ENCODE measurements at regions not wholly inside any gene's neighbourhood (a gene's known extent, or its start where the extent isn't known, plus 50 kb on each side); places are given as distances from the start of the nearest gene placed in this dataset.

GRCh38 chr7:18320971-18321567, 174.5 kb upstream of the HDAC9 start:
- H3K79me2 ChIP-seq (ENCODE audit: low read length) = no peaks in the 10 kb centered on the region
- no peaks in the 10 kb centered on the region for H3K36me3 ChIP-seq (ENCODE audit: insufficient read depth, low read length)
- no peak overlapping the region for H3K9ac ChIP-seq (ENCODE audit: low read length)
- no peak overlapping the region for H3K4me3 ChIP-seq (ENCODE audit: low read length)
- peak; percentile 78 for DNase-seq
- no peaks in the 10 kb centered on the region for H3K27me3 ChIP-seq (ENCODE audit: low read length)
- H3K9me3 ChIP-seq (ENCODE audit: low read length) = no peaks in the 10 kb centered on the region
- no peak overlapping the region for H3K4me2 ChIP-seq (ENCODE audit: low read depth, low read length, poor library complexity, severe bottlenecking)
- H3K4me1 ChIP-seq (ENCODE audit: low read length) = no peaks in the 10 kb centered on the region
- H3K27ac ChIP-seq (ENCODE audit: low read length) = no peak overlapping the region
- H3K9me2 ChIP-seq (replicated peaks; ENCODE audit: insufficient read depth, low read length) = no peaks in the 10 kb centered on the region
- no peaks in the 10 kb centered on the region for H4K20me1 ChIP-seq (ENCODE audit: insufficient read depth, low read depth, low read length)
- no peak overlapping the region for H2AFZ ChIP-seq (ENCODE audit: low read length)

DNA sequence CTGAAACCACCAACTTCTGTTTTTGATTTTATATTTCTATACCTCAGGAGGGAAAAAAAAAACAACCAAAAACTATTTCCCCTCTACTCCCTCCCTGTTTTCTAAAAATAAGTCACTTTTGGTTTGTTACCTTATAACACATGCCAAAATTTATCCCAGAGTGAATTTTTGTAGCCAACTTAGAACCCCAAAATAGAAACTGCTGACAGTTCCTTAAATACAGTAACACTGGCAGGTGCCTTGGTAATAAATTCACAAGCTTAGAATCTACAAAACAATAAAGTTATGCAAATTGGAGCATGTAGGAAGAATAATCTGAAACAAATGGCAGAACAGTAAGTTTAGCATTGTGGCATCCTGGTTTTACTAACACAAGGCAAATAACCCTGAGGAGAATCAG, 165.0 kb upstream of the HDAC9 start:
- no peak overlapping the region for H3K27ac ChIP-seq (ENCODE audit: low read length)
- H3K4me1 ChIP-seq (ENCODE audit: low read length) = no peaks in the 10 kb centered on the region
- H3K79me2 ChIP-seq (ENCODE audit: low read length) = no peaks in the 10 kb centered on the region
- H4K20me1 ChIP-seq (ENCODE audit: insufficient read depth, low read depth, low read length) = no peaks in the 10 kb centered on the region
- H3K4me3 ChIP-seq (ENCODE audit: low read length) = no peak overlapping the region
- no peaks in the 10 kb centered on the region for H3K36me3 ChIP-seq (ENCODE audit: insufficient read depth, low read length)
- H2AFZ ChIP-seq (ENCODE audit: low read length) = no peak overlapping the region
- H3K9me3 ChIP-seq (ENCODE audit: low read length) = no peaks in the 10 kb centered on the region
- no peak overlapping the region for H3K9ac ChIP-seq (ENCODE audit: low read length)
- DNase-seq = no peak
- H3K9me2 ChIP-seq (replicated peaks; ENCODE audit: insufficient read depth, low read length) = no peaks in the 10 kb centered on the region
- no peak overlapping the region for H3K4me2 ChIP-seq (ENCODE audit: low read depth, low read length, poor library complexity, severe bottlenecking)
- H3K27me3 ChIP-seq (ENCODE audit: low read length) = no peaks in the 10 kb centered on the region

DNA sequence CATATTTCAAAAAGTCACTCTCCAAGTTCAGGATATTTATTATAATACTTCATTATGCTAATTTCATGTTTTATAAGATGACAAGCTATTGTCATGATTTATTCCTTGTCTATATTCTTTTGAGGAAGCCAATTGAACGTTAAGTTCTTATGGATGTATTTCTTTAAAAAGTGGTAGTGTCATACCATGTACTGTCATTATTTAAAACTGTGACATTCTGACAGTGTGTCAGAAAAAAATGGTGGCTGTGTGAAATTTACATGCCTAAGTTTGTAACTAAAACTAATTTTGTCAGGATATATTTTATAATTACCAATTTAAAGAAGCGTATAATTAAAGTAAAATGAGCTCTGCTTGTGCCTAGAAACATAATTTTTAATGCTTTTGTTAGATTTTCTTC, 158.9 kb upstream of the HDAC9 start:
- Histone ChIP-seq H3K79me2 (ENCODE audit: low read length) (no peaks in the 10 kb centered on the region), H3K4me1 (ENCODE audit: low read length) (peaks cover 6% of the 10 kb centered on the region), H3K9me3 (ENCODE audit: low read length) (no peaks in the 10 kb centered on the region), H3K9ac (ENCODE audit: low read length) (no peak overlapping the region), H2AFZ (ENCODE audit: low read length) (no peak overlapping the region), H3K9me2 (replicated peaks; ENCODE audit: insufficient read depth, low read length) (no peaks in the 10 kb centered on the region), H3K27me3 (ENCODE audit: low read length) (no peaks in the 10 kb centered on the region), H3K27ac (ENCODE audit: low read length) (no peak overlapping the region), H4K20me1 (ENCODE audit: insufficient read depth, low read depth, low read length) (no peaks in the 10 kb centered on the region), H3K36me3 (ENCODE audit: insufficient read depth, low read length) (no peaks in the 10 kb centered on the region), H3K4me2 (ENCODE audit: low read depth, low read length, poor library complexity, severe bottlenecking) (no peak overlapping the region), H3K4me3 (ENCODE audit: low read length) (no peak overlapping the region)
- no peak for DNase-seq

- Histone ChIP-seq H3K79me2 (ENCODE audit: low read length) (no peaks in the 10 kb centered on the region), H3K27ac (ENCODE audit: low read length) (no peak overlapping the region)
- DNase-seq = no peak
Observed at GRCh38 chr7:18337048-18337809, 158.3 kb upstream of the HDAC9 start.

DNA sequence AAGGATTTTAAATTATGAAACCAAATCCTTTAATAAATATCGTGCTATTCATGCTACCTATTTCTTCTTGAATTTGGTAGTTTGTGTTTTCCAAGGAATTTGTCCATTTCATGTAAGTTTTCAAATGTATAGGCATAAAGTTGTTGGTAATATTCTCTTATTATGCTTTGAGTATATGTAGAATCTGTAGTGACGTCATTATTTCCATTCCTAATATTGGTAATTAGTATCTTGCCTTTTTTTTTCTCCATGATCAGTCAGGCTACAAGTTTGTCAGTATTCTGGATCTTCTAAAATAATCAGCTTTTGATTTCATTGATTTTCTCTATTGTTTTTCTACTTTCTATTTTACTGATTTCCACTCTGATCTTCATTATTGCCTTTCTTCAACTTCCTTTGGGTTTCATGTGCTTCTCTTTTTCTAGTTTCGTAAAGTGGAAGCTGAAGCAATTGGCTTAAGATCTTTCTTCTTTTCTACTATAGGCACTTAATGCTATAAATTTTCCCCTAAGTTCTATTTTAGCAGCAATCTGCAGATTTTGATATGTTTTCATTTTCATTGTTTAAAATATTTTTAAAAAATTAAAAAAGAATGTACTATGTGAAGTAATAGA, 156.5 kb upstream of the HDAC9 start:
- peaks cover 6% of the 10 kb centered on the region for H3K4me1 ChIP-seq (ENCODE audit: low read length)
- H3K36me3 ChIP-seq (ENCODE audit: insufficient read depth, low read length) = no peaks in the 10 kb centered on the region
- no peaks in the 10 kb centered on the region for H4K20me1 ChIP-seq (ENCODE audit: insufficient read depth, low read depth, low read length)
- H3K9ac ChIP-seq (ENCODE audit: low read length) = no peak overlapping the region
- no peaks in the 10 kb centered on the region for H3K79me2 ChIP-seq (ENCODE audit: low read length)
- no peak overlapping the region for H3K4me3 ChIP-seq (ENCODE audit: low read length)
- H3K27me3 ChIP-seq (ENCODE audit: low read length) = no peaks in the 10 kb centered on the region
- no peak overlapping the region for H3K4me2 ChIP-seq (ENCODE audit: low read depth, low read length, poor library complexity, severe bottlenecking)
- H3K9me3 ChIP-seq (ENCODE audit: low read length) = no peaks in the 10 kb centered on the region
- H2AFZ ChIP-seq (ENCODE audit: low read length) = no peak overlapping the region
- H3K27ac ChIP-seq (ENCODE audit: low read length) = no peak overlapping the region
- no peaks in the 10 kb centered on the region for H3K9me2 ChIP-seq (replicated peaks; ENCODE audit: insufficient read depth, low read length)
- DNase-seq = no peak

More at GRCh38 chr7:18337048-18337809, 158.3 kb upstream of the HDAC9 start:
- Histone ChIP-seq H3K4me3 (ENCODE audit: low read length) (no peak overlapping the region), H3K27me3 (ENCODE audit: low read length) (no peaks in the 10 kb centered on the region), H3K9me3 (ENCODE audit: low read length) (no peaks in the 10 kb centered on the region), H3K9me2 (replicated peaks; ENCODE audit: insufficient read depth, low read length) (no peaks in the 10 kb centered on the region), H3K4me1 (ENCODE audit: low read length) (peaks cover 6% of the 10 kb centered on the region), H3K4me2 (ENCODE audit: low read depth, low read length, poor library complexity, severe bottlenecking) (no peak overlapping the region), H3K9ac (ENCODE audit: low read length) (no peak overlapping the region), H4K20me1 (ENCODE audit: insufficient read depth, low read depth, low read length) (no peaks in the 10 kb centered on the region), H3K36me3 (ENCODE audit: insufficient read depth, low read length) (no peaks in the 10 kb centered on the region), H2AFZ (ENCODE audit: low read length) (no peak overlapping the region)

DNA sequence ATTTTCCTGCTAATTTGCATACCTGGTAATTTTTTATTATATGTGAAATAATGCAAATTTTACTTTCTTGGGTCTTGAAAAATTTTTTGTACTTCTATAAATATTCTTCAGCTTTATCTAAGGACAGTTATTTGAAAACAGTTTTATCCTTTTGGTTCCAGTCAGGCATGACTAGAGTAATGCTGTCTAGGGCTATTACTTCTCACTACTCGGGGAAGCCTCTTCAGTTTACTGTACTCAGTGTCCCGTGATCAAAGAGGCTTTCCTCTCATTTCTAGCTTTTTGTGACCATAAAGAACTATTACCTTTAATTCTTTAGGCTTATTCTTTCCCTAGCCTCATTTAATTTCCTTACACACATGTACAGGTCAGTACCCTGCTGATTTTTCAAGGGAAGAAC, 153.8 kb upstream of the HDAC9 start:
- H3K4me2 ChIP-seq (ENCODE audit: low read depth, low read length, poor library complexity, severe bottlenecking) = no peak overlapping the region
- H4K20me1 ChIP-seq (ENCODE audit: insufficient read depth, low read depth, low read length) = no peaks in the 10 kb centered on the region
- H3K79me2 ChIP-seq (ENCODE audit: low read length) = no peaks in the 10 kb centered on the region
- H3K9me2 ChIP-seq (replicated peaks; ENCODE audit: insufficient read depth, low read length) = no peaks in the 10 kb centered on the region
- H3K27ac ChIP-seq (ENCODE audit: low read length) = no peak overlapping the region
- no peak overlapping the region for H3K9ac ChIP-seq (ENCODE audit: low read length)
- H3K4me3 ChIP-seq (ENCODE audit: low read length) = no peak overlapping the region
- no peaks in the 10 kb centered on the region for H3K27me3 ChIP-seq (ENCODE audit: low read length)
- no peak overlapping the region for H2AFZ ChIP-seq (ENCODE audit: low read length)
- no peak for DNase-seq
- no peaks in the 10 kb centered on the region for H3K9me3 ChIP-seq (ENCODE audit: low read length)
- peaks cover 3% of the 10 kb centered on the region for H3K4me1 ChIP-seq (ENCODE audit: low read length)
- no peaks in the 10 kb centered on the region for H3K36me3 ChIP-seq (ENCODE audit: insufficient read depth, low read length)

GRCh38 chr7:18343047-18343446, 152.5 kb upstream of the HDAC9 start:
- H3K4me2 ChIP-seq (ENCODE audit: low read depth, low read length, poor library complexity, severe bottlenecking) = no peak overlapping the region
- no peak overlapping the region for H2AFZ ChIP-seq (ENCODE audit: low read length)
- no peaks in the 10 kb centered on the region for H3K36me3 ChIP-seq (ENCODE audit: insufficient read depth, low read length)
- no peak overlapping the region for H3K27ac ChIP-seq (ENCODE audit: low read length)
- DNase-seq = no peak
- H4K20me1 ChIP-seq (ENCODE audit: insufficient read depth, low read depth, low read length) = no peaks in the 10 kb centered on the region
- H3K9me2 ChIP-seq (replicated peaks; ENCODE audit: insufficient read depth, low read length) = no peaks in the 10 kb centered on the region
- H3K9me3 ChIP-seq (ENCODE audit: low read length) = no peaks in the 10 kb centered on the region
- H3K27me3 ChIP-seq (ENCODE audit: low read length) = no peaks in the 10 kb centered on the region
- H3K4me3 ChIP-seq (ENCODE audit: low read length) = no peak overlapping the region
- H3K4me1 ChIP-seq (ENCODE audit: low read length) = peaks cover 6% of the 10 kb centered on the region
- no peak overlapping the region for H3K9ac ChIP-seq (ENCODE audit: low read length)
- H3K79me2 ChIP-seq (ENCODE audit: low read length) = no peaks in the 10 kb centered on the region

GRCh38 chr7:18344536-18344935, 151.0 kb upstream of the HDAC9 start:
- H2AFZ ChIP-seq (ENCODE audit: low read length) = no peak overlapping the region
- H3K79me2 ChIP-seq (ENCODE audit: low read length) = no peaks in the 10 kb centered on the region
- H3K27me3 ChIP-seq (ENCODE audit: low read length) = no peaks in the 10 kb centered on the region
- no peak overlapping the region for H3K27ac ChIP-seq (ENCODE audit: low read length)
- no peaks in the 10 kb centered on the region for H4K20me1 ChIP-seq (ENCODE audit: insufficient read depth, low read depth, low read length)
- no peaks in the 10 kb centered on the region for H3K36me3 ChIP-seq (ENCODE audit: insufficient read depth, low read length)
- peaks cover 6% of the 10 kb centered on the region for H3K4me1 ChIP-seq (ENCODE audit: low read length)
- DNase-seq = no peak
- H3K4me2 ChIP-seq (ENCODE audit: low read depth, low read length, poor library complexity, severe bottlenecking) = no peak overlapping the region
- no peaks in the 10 kb centered on the region for H3K9me3 ChIP-seq (ENCODE audit: low read length)
- no peak overlapping the region for H3K4me3 ChIP-seq (ENCODE audit: low read length)
- H3K9ac ChIP-seq (ENCODE audit: low read length) = no peak overlapping the region
- no peaks in the 10 kb centered on the region for H3K9me2 ChIP-seq (replicated peaks; ENCODE audit: insufficient read depth, low read length)
